ENCODE measurements at regions not wholly inside any gene's neighbourhood (a gene's known extent, or its start where the extent isn't known, plus 50 kb on each side); places are given as distances from the start of the nearest gene placed in this dataset.
A peak's percentile ranks its signal among the peaks of the same experiment; 100 is the strongest.

- H3K27ac ChIP-seq (ENCODE audit: low read length), result no peak overlapping the region
- no peaks in the 10 kb centered on the region for H3K27me3 ChIP-seq (ENCODE audit: control insufficient read depth in 1 of 2, insufficient read depth in 2 of 2, low read length in 2 of 2)
- peak overlapping the region in 1 of 2 donors; percentile 29 for H3K9ac ChIP-seq (ENCODE audit: low read length in 2 of 2)
Observed at GRCh38 chr10:3484306-3485056, 300.5 kb downstream of the KLF6 start.

GRCh38 chr10:3482200-3482993 lies 302.6 kb downstream of the KLF6 start:
- Histone ChIP-seq H3K27ac (ENCODE audit: low read length) (peak overlapping the region; percentile 18), H3K36me3 (ENCODE audit: control insufficient read depth in 2 of 2, insufficient read depth in 2 of 2, low read length in 2 of 2) (no peaks in the 10 kb centered on the region), H3K27me3 (ENCODE audit: control insufficient read depth in 1 of 2, insufficient read depth in 2 of 2, low read length in 2 of 2) (no peaks in the 10 kb centered on the region), H3K9me3 (ENCODE audit: control insufficient read depth in 2 of 2, low read length in 2 of 2) (no peaks in the 10 kb centered on the region), H3K4me1 (ENCODE audit: control insufficient read depth, insufficient read depth, low read length) (peaks cover 18% of the 10 kb centered on the region), H3K9ac (ENCODE audit: low read length in 2 of 2) (no peak overlapping the region), H3K4me3 (ENCODE audit: low read length in 2 of 2) (peak overlapping the region; percentile 26 to 64)

More at GRCh38 chr10:3484306-3485056, 300.5 kb downstream of the KLF6 start:
- peaks cover 18% of the 10 kb centered on the region for H3K4me1 ChIP-seq (ENCODE audit: control insufficient read depth, insufficient read depth, low read length)
- H3K36me3 ChIP-seq (ENCODE audit: control insufficient read depth in 2 of 2, insufficient read depth in 2 of 2, low read length in 2 of 2), result no peaks in the 10 kb centered on the region
- no peaks in the 10 kb centered on the region for H3K9me3 ChIP-seq (ENCODE audit: control insufficient read depth in 2 of 2, low read length in 2 of 2)
- no peak overlapping the region for H3K4me3 ChIP-seq (ENCODE audit: low read length in 2 of 2)

DNA sequence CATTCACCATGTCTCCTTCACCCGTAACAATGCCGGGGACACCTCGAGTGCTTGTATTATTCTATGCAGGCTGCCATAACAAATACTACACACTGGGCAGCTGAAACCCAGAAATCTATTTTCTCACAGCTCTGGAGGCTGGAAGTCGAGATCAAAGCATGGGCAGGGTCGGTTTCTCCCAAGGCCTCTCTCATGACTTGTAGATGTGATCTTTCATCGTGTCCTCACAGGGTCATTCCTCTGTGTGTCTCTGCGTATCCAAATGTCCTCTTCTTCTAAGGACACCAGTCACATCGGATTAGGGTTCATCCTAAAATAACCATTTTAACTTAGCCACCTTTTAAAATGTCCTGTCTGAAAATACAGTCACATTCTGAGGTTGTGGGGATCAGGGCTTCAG lies 303.5 kb downstream of the KLF6 start:
- Histone ChIP-seq H3K4me1 (ENCODE audit: control insufficient read depth, insufficient read depth, low read length) (peaks cover 18% of the 10 kb centered on the region), H3K9ac (ENCODE audit: low read length in 2 of 2) (no peak overlapping the region), H3K4me3 (ENCODE audit: low read length in 2 of 2) (no peak overlapping the region), H3K27me3 (ENCODE audit: control insufficient read depth in 1 of 2, insufficient read depth in 2 of 2, low read length in 2 of 2) (no peaks in the 10 kb centered on the region), H3K9me3 (ENCODE audit: control insufficient read depth in 2 of 2, low read length in 2 of 2) (no peaks in the 10 kb centered on the region), H3K27ac (ENCODE audit: low read length) (no peak overlapping the region), H3K36me3 (ENCODE audit: control insufficient read depth in 2 of 2, insufficient read depth in 2 of 2, low read length in 2 of 2) (no peaks in the 10 kb centered on the region)

- Histone ChIP-seq H3K36me3 (ENCODE audit: control insufficient read depth in 2 of 2, insufficient read depth in 2 of 2, low read length in 2 of 2) (no peaks in the 10 kb centered on the region), H3K27me3 (ENCODE audit: control insufficient read depth in 1 of 2, insufficient read depth in 2 of 2, low read length in 2 of 2) (no peaks in the 10 kb centered on the region), H3K9ac (ENCODE audit: low read length in 2 of 2) (no peak overlapping the region), H3K4me3 (ENCODE audit: low read length in 2 of 2) (no peak overlapping the region), H3K27ac (ENCODE audit: low read length) (no peak overlapping the region), H3K4me1 (ENCODE audit: control insufficient read depth, insufficient read depth, low read length) (peaks cover 18% of the 10 kb centered on the region), H3K9me3 (ENCODE audit: control insufficient read depth in 2 of 2, low read length in 2 of 2) (no peaks in the 10 kb centered on the region)
Observed at GRCh38 chr10:3480990-3481315, 304.1 kb downstream of the KLF6 start.

DNA sequence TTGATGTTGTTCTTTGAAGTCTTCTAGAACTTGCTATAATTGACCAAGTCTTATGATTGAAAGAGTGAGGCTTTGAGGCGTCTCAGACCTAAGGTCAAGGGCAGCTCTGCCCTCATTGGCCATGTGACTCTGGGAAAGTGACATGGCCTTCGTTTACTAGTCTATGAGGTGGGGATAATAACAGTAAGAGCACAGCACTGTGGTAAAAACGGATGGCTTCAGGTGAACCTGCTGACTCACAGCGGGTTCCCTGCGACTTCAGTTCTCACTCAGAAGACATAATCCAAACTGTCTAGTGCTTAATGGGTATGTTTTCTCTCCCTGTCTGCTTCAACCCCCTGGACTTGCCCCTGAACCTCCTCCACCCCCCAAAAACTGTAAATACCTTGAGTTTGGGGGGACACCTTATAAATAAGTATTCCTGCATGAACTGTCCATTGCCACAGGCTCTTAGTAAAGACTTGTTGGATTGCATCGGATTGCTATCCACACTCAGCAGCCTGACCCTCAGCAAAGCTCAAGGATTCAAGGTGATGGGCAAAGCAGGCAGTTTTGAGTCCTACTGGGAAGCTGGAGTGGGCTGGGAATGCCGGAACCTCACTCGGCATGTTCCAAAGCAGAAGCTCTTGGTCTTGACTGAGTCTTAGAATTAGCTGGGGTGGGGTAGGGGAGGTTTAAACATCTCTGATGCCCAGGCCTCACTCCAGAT lies 304.6 kb downstream of the KLF6 start:
- Histone ChIP-seq H3K27me3 (ENCODE audit: control insufficient read depth in 1 of 2, insufficient read depth in 2 of 2, low read length in 2 of 2) (no peaks in the 10 kb centered on the region), H3K9ac (ENCODE audit: low read length in 2 of 2) (no peak overlapping the region), H3K36me3 (ENCODE audit: control insufficient read depth in 2 of 2, insufficient read depth in 2 of 2, low read length in 2 of 2) (no peaks in the 10 kb centered on the region), H3K9me3 (ENCODE audit: control insufficient read depth in 2 of 2, low read length in 2 of 2) (no peaks in the 10 kb centered on the region), H3K4me3 (ENCODE audit: low read length in 2 of 2) (no peak overlapping the region), H3K4me1 (ENCODE audit: control insufficient read depth, insufficient read depth, low read length) (peaks cover 18% of the 10 kb centered on the region), H3K27ac (ENCODE audit: low read length) (no peak overlapping the region)

- no peaks in the 10 kb centered on the region for H3K27me3 ChIP-seq (ENCODE audit: control insufficient read depth in 1 of 2, insufficient read depth in 2 of 2, low read length in 2 of 2)
- H3K4me3 ChIP-seq (ENCODE audit: low read length in 2 of 2), result no peak overlapping the region
- H3K36me3 ChIP-seq (ENCODE audit: control insufficient read depth in 2 of 2, insufficient read depth in 2 of 2, low read length in 2 of 2), result no peaks in the 10 kb centered on the region
- H3K9ac ChIP-seq (ENCODE audit: low read length in 2 of 2), result no peak overlapping the region
- no peaks in the 10 kb centered on the region for H3K9me3 ChIP-seq (ENCODE audit: control insufficient read depth in 2 of 2, low read length in 2 of 2)
- H3K4me1 ChIP-seq (ENCODE audit: control insufficient read depth, insufficient read depth, low read length), result peaks cover 10% of the 10 kb centered on the region
- no peak overlapping the region for H3K27ac ChIP-seq (ENCODE audit: low read length)
Observed at GRCh38 chr10:3478632-3479240, 306.2 kb upstream of the PITRM1 start.

GRCh38 chr10:3478153-3478552 lies 305.6 kb upstream of the PITRM1 start:
- Histone ChIP-seq H3K9ac (ENCODE audit: low read length in 2 of 2) (no peak overlapping the region), H3K36me3 (ENCODE audit: control insufficient read depth in 2 of 2, insufficient read depth in 2 of 2, low read length in 2 of 2) (no peaks in the 10 kb centered on the region), H3K4me1 (ENCODE audit: control insufficient read depth, insufficient read depth, low read length) (peaks cover 10% of the 10 kb centered on the region), H3K27me3 (ENCODE audit: control insufficient read depth in 1 of 2, insufficient read depth in 2 of 2, low read length in 2 of 2) (no peaks in the 10 kb centered on the region), H3K27ac (ENCODE audit: low read length) (no peak overlapping the region), H3K4me3 (ENCODE audit: low read length in 2 of 2) (no peak overlapping the region), H3K9me3 (ENCODE audit: control insufficient read depth in 2 of 2, low read length in 2 of 2) (no peaks in the 10 kb centered on the region)

DNA sequence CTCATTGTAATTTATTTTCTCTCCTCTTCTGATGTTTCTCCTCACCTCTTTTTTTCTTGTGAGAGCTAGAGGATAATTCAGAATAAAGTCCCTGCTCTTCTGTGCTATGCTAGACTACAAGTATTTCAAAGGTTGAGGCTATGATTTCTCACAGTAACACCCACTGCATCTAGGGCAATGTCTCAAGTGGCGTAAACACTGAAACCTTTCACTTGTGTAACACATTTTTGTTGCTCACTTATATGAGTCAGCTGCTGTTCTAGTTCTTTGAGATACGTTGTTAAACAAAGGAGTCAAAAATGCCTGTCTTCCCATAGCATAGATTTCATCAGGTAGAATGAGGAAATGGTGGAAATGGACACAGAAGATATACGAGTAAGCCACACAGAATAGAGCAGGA lies 305.1 kb upstream of the PITRM1 start:
- Histone ChIP-seq H3K9ac (ENCODE audit: low read length in 2 of 2) (no peak overlapping the region), H3K9me3 (ENCODE audit: control insufficient read depth in 2 of 2, low read length in 2 of 2) (no peaks in the 10 kb centered on the region), H3K4me3 (ENCODE audit: low read length in 2 of 2) (no peak overlapping the region), H3K36me3 (ENCODE audit: control insufficient read depth in 2 of 2, insufficient read depth in 2 of 2, low read length in 2 of 2) (no peaks in the 10 kb centered on the region), H3K27me3 (ENCODE audit: control insufficient read depth in 1 of 2, insufficient read depth in 2 of 2, low read length in 2 of 2) (no peaks in the 10 kb centered on the region), H3K4me1 (ENCODE audit: control insufficient read depth, insufficient read depth, low read length) (peaks cover 7% of the 10 kb centered on the region), H3K27ac (ENCODE audit: low read length) (no peak overlapping the region)

- no peaks in the 10 kb centered on the region for H3K27me3 ChIP-seq (ENCODE audit: control insufficient read depth in 1 of 2, insufficient read depth in 2 of 2, low read length in 2 of 2)
- no peak overlapping the region for H3K4me3 ChIP-seq (ENCODE audit: low read length in 2 of 2)
- H3K4me1 ChIP-seq (ENCODE audit: control insufficient read depth, insufficient read depth, low read length), result peaks cover 4% of the 10 kb centered on the region
- no peak overlapping the region for H3K27ac ChIP-seq (ENCODE audit: low read length)
- H3K9me3 ChIP-seq (ENCODE audit: control insufficient read depth in 2 of 2, low read length in 2 of 2), result no peaks in the 10 kb centered on the region
- no peaks in the 10 kb centered on the region for H3K36me3 ChIP-seq (ENCODE audit: control insufficient read depth in 2 of 2, insufficient read depth in 2 of 2, low read length in 2 of 2)
- no peak overlapping the region for H3K9ac ChIP-seq (ENCODE audit: low read length in 2 of 2)
Observed at GRCh38 chr10:3476640-3477448, 304.3 kb upstream of the PITRM1 start.

DNA sequence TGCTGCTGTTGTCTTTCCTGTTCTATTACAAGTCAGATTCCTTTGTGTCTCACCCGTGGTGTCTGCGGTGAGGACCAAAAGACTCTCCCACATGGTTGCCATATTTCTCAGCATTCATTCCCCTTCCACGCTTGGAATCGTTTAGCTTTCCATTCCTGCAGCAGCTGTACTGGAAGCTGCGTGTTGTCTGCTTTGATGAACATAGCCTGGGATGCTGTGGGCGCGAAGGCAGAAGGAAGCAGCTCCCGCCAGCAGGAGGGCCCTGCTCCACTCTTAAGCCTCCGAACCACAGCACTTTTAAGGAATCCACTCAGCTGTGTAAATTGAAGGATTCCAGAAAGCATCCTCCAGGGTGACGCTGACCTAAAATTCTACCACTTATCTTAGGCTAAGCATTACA lies 303.6 kb upstream of the PITRM1 start:
- H3K4me3 ChIP-seq (ENCODE audit: low read length in 2 of 2), result no peak overlapping the region
- H3K4me1 ChIP-seq (ENCODE audit: control insufficient read depth, insufficient read depth, low read length), result peaks cover 6% of the 10 kb centered on the region
- H3K9me3 ChIP-seq (ENCODE audit: control insufficient read depth in 2 of 2, low read length in 2 of 2), result no peaks in the 10 kb centered on the region
- no peak overlapping the region for H3K27ac ChIP-seq (ENCODE audit: low read length)
- H3K36me3 ChIP-seq (ENCODE audit: control insufficient read depth in 2 of 2, insufficient read depth in 2 of 2, low read length in 2 of 2), result no peaks in the 10 kb centered on the region
- no peaks in the 10 kb centered on the region for H3K27me3 ChIP-seq (ENCODE audit: control insufficient read depth in 1 of 2, insufficient read depth in 2 of 2, low read length in 2 of 2)
- no peak overlapping the region for H3K9ac ChIP-seq (ENCODE audit: low read length in 2 of 2)
